HepG2 (cell line): ENCODE measurements at regions not wholly inside any gene's neighbourhood (a gene's known extent, or its start where the extent isn't known, plus 50 kb on each side); places are given as distances from the start of the nearest gene placed in this dataset.

Experiments
- ARNTL ChIP-seq: sonication (generic); formaldehyde crosslinking; IDR thresholded peaks from 2 replicates; pipeline ENCODE4 v1.4.0; 2020; ENCODE audit warnings: mild to moderate bottlenecking, missing genetic modification reagents
- CTCF ChIP-seq: sonication (generic); formaldehyde crosslinking; IDR thresholded peaks from 2 replicates; pipeline ENCODE4 v1.5.0; 2020; ENCODE audit warnings: mild to moderate bottlenecking, missing genetic modification reagents, moderate library complexity
- HDAC6 ChIP-seq: fragments of 200-600 bp; sonication (generic); IDR thresholded peaks from 2 replicates; pipeline ENCODE4 v1.7.0; 2017; ENCODE audit warnings: mild to moderate bottlenecking, antibody characterized with exemption, low read length, low read depth
- POLR2AphosphoS5 ChIP-seq: IDR thresholded peaks from 2 replicates; pipeline ENCODE4 v1.6.1; 2012; ENCODE audit warnings: low read depth, low read length
- ZNF773 ChIP-seq: sonication (generic); formaldehyde crosslinking; IDR thresholded peaks from 2 replicates; pipeline ENCODE4 v1.4.0; 2020; ENCODE audit warnings: missing genetic modification reagents, borderline replicate concordance
- ZNF792 ChIP-seq: IDR thresholded peaks from 2 replicates; pipeline ENCODE4 v1.6.1; 2016
- TF ChIP-seq, protein P1 (sequence below), 2 experiments: sonication (generic) in 1 of 2; formaldehyde crosslinking in 1 of 2; IDR thresholded peaks; 2 replicates each; pipeline versions ENCODE4 v1.5.1 to v1.6.1; 2011 to 2020; ENCODE audit warnings: borderline replicate concordance in 1 of 2, low read depth in 1 of 2, low read length in 1 of 2, mild to moderate bottlenecking in 1 of 2, missing genetic modification reagents in 1 of 2, moderate library complexity in 1 of 2

DNA sequence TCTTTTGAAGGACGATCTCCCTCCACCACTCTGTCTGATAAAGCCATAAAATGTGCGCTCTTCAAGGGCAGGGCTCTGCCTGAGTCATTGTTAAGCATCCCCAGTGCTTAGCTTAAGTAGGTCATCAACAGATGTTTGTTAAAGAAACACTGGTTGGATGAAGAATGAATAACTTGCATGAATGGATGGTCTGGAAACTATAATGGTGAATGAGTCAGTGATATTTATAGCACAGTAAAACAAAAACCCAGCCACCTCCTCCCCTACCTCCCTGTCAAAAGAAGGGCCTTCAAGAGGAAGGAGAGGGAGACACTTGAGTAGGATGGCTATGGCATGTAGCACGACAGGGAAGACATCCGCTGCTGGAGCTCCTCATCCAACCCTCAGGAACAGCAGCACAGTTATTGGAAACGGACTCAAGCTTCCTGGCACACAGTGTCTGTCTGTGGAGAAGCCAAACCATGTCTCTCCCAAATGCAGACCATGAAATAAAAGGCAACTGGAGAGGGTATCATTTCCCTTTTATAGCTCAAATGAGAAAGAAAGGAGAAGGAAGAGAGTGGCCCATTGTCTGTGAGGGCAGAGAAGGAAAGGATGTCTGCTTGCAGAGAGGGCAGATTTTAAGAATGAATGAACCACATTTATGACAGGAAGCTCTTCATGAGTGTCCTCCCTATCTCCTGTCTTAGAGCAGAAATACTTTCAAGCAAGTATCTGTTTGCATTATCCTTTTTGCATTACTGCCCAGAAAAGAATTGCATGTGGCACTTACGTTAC, 183.5 kb upstream of the UBL3 start:
- TF ChIP-seq POLR2AphosphoS5 = no peak
- TF ChIP-seq ZNF773 = no peak
- no peak for TF ChIP-seq ARNTL (CRISPR knock-in tag)
- no peak for TF ChIP-seq HDAC6
- no peak for TF ChIP-seq CTCF
- TF ChIP-seq, protein P1, sequence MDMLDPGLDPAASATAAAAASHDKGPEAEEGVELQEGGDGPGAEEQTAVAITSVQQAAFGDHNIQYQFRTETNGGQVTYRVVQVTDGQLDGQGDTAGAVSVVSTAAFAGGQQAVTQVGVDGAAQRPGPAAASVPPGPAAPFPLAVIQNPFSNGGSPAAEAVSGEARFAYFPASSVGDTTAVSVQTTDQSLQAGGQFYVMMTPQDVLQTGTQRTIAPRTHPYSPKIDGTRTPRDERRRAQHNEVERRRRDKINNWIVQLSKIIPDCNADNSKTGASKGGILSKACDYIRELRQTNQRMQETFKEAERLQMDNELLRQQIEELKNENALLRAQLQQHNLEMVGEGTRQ (IDR thresholded peaks at IDR 0.05; ENCODE audit: low read depth, low read length) = no peak
- TF ChIP-seq, protein P1 (CRISPR knock-in tag; IDR thresholded peaks at IDR 0.05; ENCODE audit: borderline replicate concordance) = no peak
- TF ChIP-seq ZNF792 (CRISPR knock-in tag) = no peak
